ENCODE measurements at regions not wholly inside any gene's neighbourhood (a gene's known extent, or its start where the extent isn't known, plus 50 kb on each side); places are given as distances from the start of the nearest gene placed in this dataset.

DNA sequence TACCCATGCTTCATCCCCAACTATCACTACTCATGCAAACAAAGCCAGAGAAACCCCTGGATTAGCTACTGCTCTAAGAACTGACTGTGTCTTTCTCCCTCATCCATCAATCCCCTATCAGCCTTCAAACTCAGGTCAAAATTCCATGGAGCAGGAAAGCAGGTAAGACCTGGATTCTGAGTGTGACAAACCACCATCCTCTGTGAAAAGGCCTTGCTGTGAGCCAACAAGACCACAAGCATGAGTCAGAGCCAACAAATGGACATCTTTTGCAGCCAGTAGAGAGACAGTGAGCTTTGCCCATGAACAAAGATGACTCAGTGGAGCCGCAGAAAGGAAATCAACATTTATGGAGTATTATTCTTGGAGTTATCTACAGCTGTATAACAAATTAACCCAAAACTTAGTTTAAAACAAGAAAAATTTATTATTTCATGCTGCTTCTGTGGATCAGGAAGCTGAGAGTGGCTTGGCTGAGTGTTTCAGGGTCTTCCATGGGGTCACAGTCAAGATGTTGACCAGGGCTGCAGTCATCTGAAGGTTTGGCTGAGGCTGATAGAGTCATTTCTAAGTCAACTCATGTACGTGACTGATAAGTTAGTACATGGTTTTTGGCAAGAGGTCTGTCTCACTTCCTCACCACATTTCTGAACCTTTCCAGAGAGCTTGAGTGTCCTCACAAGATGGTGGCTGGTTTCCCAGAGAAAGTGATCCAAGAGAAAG is 61.1 kb downstream of the PITPNM2 start (continued):
- TF ChIP-seq MAX (IDR thresholded peaks at IDR 0.05) (peak; percentile 65), RAD21 (IDR thresholded peaks at IDR 0.05; ENCODE audit: low read depth) (peak; percentile 26)
- TF ChIP-seq, protein P1, sequence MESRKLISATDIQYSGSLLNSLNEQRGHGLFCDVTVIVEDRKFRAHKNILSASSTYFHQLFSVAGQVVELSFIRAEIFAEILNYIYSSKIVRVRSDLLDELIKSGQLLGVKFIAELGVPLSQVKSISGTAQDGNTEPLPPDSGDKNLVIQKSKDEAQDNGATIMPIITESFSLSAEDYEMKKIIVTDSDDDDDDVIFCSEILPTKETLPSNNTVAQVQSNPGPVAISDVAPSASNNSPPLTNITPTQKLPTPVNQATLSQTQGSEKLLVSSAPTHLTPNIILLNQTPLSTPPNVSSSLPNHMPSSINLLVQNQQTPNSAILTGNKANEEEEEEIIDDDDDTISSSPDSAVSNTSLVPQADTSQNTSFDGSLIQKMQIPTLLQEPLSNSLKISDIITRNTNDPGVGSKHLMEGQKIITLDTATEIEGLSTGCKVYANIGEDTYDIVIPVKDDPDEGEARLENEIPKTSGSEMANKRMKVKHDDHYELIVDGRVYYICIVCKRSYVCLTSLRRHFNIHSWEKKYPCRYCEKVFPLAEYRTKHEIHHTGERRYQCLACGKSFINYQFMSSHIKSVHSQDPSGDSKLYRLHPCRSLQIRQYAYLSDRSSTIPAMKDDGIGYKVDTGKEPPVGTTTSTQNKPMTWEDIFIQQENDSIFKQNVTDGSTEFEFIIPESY (IDR thresholded peaks at IDR 0.05; ENCODE audit: extremely low read depth, insufficient replicate concordance, low read length) = peak; percentile 32

DNA sequence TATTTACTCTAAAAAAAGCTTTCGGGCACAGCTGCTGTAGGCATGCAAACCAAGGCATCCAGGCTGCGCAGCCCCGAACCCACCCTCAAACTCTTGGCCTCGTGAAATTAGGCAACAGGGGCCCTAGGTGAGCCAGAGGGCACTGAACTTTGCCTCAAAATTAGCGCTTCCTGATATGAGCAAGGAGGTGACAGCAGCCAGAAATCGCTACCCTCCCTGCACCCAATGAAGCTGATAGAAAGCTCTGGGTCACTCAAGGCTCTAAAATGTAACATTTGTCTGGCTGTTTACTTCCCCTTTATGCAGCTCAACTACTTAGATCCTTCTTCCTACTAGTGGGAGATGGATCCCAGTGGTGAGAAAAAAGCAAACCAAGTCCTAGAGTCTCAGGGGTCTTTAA is 61.8 kb downstream of the PITPNM2 start:
- DNase-seq (ENCODE audit: low read depth, low spot score) (no peak), ATAC-seq (no peak)
- Histone ChIP-seq H3K9me3 (ENCODE audit: control insufficient read depth in 1 of 2, insufficient read depth in 1 of 2, low read depth in 1 of 2, low read length in 2 of 2) (no peaks in the 10 kb centered on the region; a peak in 1 of 4 replicates), H2AFZ (ENCODE audit: low read depth, low read length, poor library complexity, severe bottlenecking) (no peak overlapping the region), H3K36me3 (ENCODE audit: control insufficient read depth in 1 of 2, insufficient read depth in 2 of 2, low read length in 2 of 2) (no peaks in the 10 kb centered on the region), H3K4me1 (ENCODE audit: control insufficient read depth in 1 of 2, insufficient read depth in 2 of 2, low read length in 2 of 2) (peaks cover 37 to 71% of the 10 kb centered on the region in 2 experiments), H3K9me2 (ENCODE audit: insufficient read depth) (no peaks in the 10 kb centered on the region), H3K79me2 (ENCODE audit: insufficient read depth, low read length) (no peaks in the 10 kb centered on the region; the same call in 1 of the 2 replicates), H3K9ac (ENCODE audit: low read length) (peak overlapping the region; percentile 12; the same call in 1 of the 2 replicates), H4K20me1 (ENCODE audit: insufficient read depth) (no peaks in the 10 kb centered on the region), H3K4me2 (ENCODE audit: low read length) (peak overlapping the region; percentile 57), H3K4me3 (replicated peaks in 1 of 2; ENCODE audit: low read depth in 1 of 2, low read length in 2 of 2) (peak overlapping the region in 1 of 2 experiments; percentile 29; a peak in 2 of 4 replicates), H3K27me3 (ENCODE audit: insufficient read depth, low read length) (no peaks in the 10 kb centered on the region), H3K27ac (ENCODE audit: low read depth, low read length) (peak overlapping the region; percentile 61)
- ChIA-PET POLR2A (interaction anchor here (1.5 kb wide), 1 partner anchor 144 kb away, joined by 6 read pairs; the partner anchor contains the start of genes MPHOSPH9 and MTRFR), CTCF (interaction anchor here (1.4 kb wide), 1 partner anchor 38 kb away, joined by 3 read pairs; no protein-coding TSS in a partner anchor), RAD21 (ENCODE audit: low non-redundant PET in 1 of 2, low total read pairs in 2 of 2, uncharacterized antibody in 2 of 2, unreplicated experiment in 2 of 2) (no interaction called here)
- intact Hi-C loops (cut with micrococcal nuclease) = no loop called here
- no TSS peak for BruUV-seq (replicated peaks)
- TF ChIP-seq ZFX (IDR thresholded peaks at IDR 0.05) = no peak
- no peak for TF ChIP-seq EZH2 (IDR thresholded peaks at IDR 0.05)
- no peak for TF ChIP-seq EZH2phosphoT487 (IDR thresholded peaks at IDR 0.05; ENCODE audit: borderline replicate concordance)
- no peak for TF ChIP-seq TCF7L2 (IDR thresholded peaks at IDR 0.05; ENCODE audit: borderline replicate concordance, extremely low read depth, insufficient read depth, insufficient read length)
- no peak for TF ChIP-seq FOSL1 (IDR thresholded peaks at IDR 0.05; ENCODE audit: low read depth)
- TF ChIP-seq EGR1 (IDR thresholded peaks at IDR 0.05; ENCODE audit: low read depth) = no peak
- TF ChIP-seq SIN3A (IDR thresholded peaks at IDR 0.05; ENCODE audit: low read depth) = no peak
- TF ChIP-seq SRF (IDR thresholded peaks at IDR 0.05; ENCODE audit: low read depth) = no peak
- TF ChIP-seq CEBPB (IDR thresholded peaks at IDR 0.05; ENCODE audit: low read depth) = no peak
- no peak for TF ChIP-seq POLR2A (IDR thresholded peaks at IDR 0.05; ENCODE audit: borderline replicate concordance, extremely low read depth, insufficient read depth, insufficient read length)
- TF ChIP-seq POLR2AphosphoS5 (IDR thresholded peaks at IDR 0.05; ENCODE audit: low read depth, low read length) = no peak
- TF ChIP-seq, protein P2, sequence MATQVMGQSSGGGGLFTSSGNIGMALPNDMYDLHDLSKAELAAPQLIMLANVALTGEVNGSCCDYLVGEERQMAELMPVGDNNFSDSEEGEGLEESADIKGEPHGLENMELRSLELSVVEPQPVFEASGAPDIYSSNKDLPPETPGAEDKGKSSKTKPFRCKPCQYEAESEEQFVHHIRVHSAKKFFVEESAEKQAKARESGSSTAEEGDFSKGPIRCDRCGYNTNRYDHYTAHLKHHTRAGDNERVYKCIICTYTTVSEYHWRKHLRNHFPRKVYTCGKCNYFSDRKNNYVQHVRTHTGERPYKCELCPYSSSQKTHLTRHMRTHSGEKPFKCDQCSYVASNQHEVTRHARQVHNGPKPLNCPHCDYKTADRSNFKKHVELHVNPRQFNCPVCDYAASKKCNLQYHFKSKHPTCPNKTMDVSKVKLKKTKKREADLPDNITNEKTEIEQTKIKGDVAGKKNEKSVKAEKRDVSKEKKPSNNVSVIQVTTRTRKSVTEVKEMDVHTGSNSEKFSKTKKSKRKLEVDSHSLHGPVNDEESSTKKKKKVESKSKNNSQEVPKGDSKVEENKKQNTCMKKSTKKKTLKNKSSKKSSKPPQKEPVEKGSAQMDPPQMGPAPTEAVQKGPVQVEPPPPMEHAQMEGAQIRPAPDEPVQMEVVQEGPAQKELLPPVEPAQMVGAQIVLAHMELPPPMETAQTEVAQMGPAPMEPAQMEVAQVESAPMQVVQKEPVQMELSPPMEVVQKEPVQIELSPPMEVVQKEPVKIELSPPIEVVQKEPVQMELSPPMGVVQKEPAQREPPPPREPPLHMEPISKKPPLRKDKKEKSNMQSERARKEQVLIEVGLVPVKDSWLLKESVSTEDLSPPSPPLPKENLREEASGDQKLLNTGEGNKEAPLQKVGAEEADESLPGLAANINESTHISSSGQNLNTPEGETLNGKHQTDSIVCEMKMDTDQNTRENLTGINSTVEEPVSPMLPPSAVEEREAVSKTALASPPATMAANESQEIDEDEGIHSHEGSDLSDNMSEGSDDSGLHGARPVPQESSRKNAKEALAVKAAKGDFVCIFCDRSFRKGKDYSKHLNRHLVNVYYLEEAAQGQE (IDR thresholded peaks at IDR 0.05; ENCODE audit: low read depth) = no peak
- TF ChIP-seq JUND (IDR thresholded peaks at IDR 0.05) = no peak
- TF ChIP-seq CBX3 (IDR thresholded peaks at IDR 0.05; ENCODE audit: low read depth) = no peak
- TF ChIP-seq CTCF (IDR thresholded peaks at IDR 0.05 in 2 of 3, conservative IDR thresholded peaks at IDR 0.05 in 1 of 3; ENCODE audit: borderline replicate concordance in 1 of 3, insufficient read depth in 1 of 3, low read depth in 2 of 3, low read length in 2 of 3) = no peak

All from HCT116 (cell line).